NCI-H1092 treated with DMSO at 0.1 percent for 48 hours (cell line): ENCODE measurements at regions not wholly inside any gene's neighbourhood (a gene's known extent, or its start where the extent isn't known, plus 50 kb on each side); places are given as distances from the start of the nearest gene placed in this dataset.

Source experiments
- DNase-seq: peaks from one replicate; lab custom pipeline; 2025; lab: John Stamatoyannopoulos, UW

- peak; percentile 29 for DNase-seq
Measured at GRCh38 chr1:87683196-87683956, 354.7 kb downstream of the LMO4 start.

GRCh38 chr1:87684194-87684593 lies 355.5 kb downstream of the LMO4 start:
- peak; percentile 42 for DNase-seq

GRCh38 chr1:87684713-87685205 lies 356.1 kb downstream of the LMO4 start:
- DNase-seq = no peak

- no peak for DNase-seq
Measured at GRCh38 chr1:87685311-87686135, 356.8 kb downstream of the LMO4 start.

GRCh38 chr1:87686136-87686495 lies 357.4 kb downstream of the LMO4 start:
- no peak for DNase-seq

GRCh38 chr1:87686671-87687070 lies 358.0 kb downstream of the LMO4 start:
- DNase-seq = no peak

- no peak for DNase-seq
Measured at GRCh38 chr1:87688136-87688535, 359.5 kb downstream of the LMO4 start.

- DNase-seq = no peak
Measured at GRCh38 chr1:87689487-87689886, 360.8 kb downstream of the LMO4 start.

GRCh38 chr1:87696483-87696882 lies 367.8 kb downstream of the LMO4 start:
- DNase-seq = no peak

- no peak for DNase-seq
Measured at GRCh38 chr1:87702455-87702854, 373.8 kb downstream of the LMO4 start.

- DNase-seq = no peak
Measured at GRCh38 chr1:87705233-87705632, 376.6 kb downstream of the LMO4 start.

- no peak for DNase-seq
Measured at GRCh38 chr1:87706203-87706602, 377.5 kb downstream of the LMO4 start.

GRCh38 chr1:87706779-87707228 lies 378.1 kb downstream of the LMO4 start:
- DNase-seq = no peak

GRCh38 chr1:87707411-87707810 lies 378.7 kb downstream of the LMO4 start:
- DNase-seq = no peak

GRCh38 chr1:87712261-87713010 lies 383.8 kb downstream of the LMO4 start:
- no peak for DNase-seq

- DNase-seq = no peak
Measured at GRCh38 chr1:87714278-87714677, 385.6 kb downstream of the LMO4 start.

GRCh38 chr1:87715052-87715451 lies 386.4 kb downstream of the LMO4 start:
- DNase-seq = no peak

GRCh38 chr1:87715471-87715870 lies 386.8 kb downstream of the LMO4 start:
- no peak for DNase-seq

- no peak for DNase-seq
Measured at GRCh38 chr1:87717157-87717670, 388.5 kb downstream of the LMO4 start.

- DNase-seq = no peak
Measured at GRCh38 chr1:87718241-87718950, 389.7 kb downstream of the LMO4 start.

- DNase-seq = no peak
Measured at GRCh38 chr1:87719658-87720057, 391.0 kb downstream of the LMO4 start.

GRCh38 chr1:87720561-87720960 lies 391.9 kb downstream of the LMO4 start:
- no peak for DNase-seq
